CD4-positive, alpha-beta T cell treated with Interleukin-17A for 4 hours (primary cell): ENCODE measurements at regions not wholly inside any gene's neighbourhood (a gene's known extent, or its start where the extent isn't known, plus 50 kb on each side); places are given as distances from the start of the nearest gene placed in this dataset.

Experiments used
- DNase-seq: peaks from one replicate; pipeline ENCODE4 v3.0.0-alpha.2; 2020; ENCODE audit warnings: mixed read lengths

- DNase-seq: no peak
Observed at GRCh38 chr5:129821477-129822131, 73.7 kb downstream of the MINAR2 start.

DNA sequence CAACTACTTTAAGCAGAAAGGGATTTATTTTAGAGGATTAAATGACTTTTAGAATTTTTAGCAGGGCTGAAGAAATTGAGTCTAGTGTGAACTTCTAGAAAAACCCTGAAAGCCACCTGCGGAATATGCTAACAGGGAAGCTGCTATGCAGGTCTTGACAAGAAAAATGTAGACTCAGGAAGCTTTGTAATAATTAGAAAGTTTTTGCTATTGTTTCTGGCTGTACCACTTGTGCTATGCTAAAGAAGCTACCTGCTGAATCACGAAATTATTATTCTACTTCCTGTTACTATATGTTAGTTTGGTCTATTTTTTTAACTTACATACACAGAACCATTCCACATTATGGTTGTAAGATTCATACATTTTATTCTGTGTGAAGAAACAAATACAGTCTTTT lies 74.0 kb upstream of the CHSY3 start:
- DNase-seq: no peak

DNA sequence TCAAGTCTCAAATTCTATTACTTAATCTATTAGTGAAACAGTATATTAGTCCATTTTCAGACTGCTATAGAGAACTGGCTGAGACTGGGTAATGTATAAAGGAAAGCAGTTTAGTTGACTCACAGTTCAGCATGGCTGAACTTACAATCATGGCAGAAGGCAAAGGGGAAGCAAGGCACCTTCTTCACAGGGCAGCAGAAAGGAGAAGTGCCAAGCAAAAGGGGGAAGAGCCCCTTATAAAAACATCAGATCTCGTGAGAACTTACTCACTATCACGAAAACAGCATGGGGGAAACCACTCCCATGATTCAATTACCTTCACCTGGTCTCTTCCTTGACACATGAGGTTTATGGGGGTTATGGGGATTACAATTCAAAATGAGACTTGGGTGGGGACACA lies 67.9 kb upstream of the CHSY3 start:
- no peak for DNase-seq

GRCh38 chr5:129844764-129845163 lies 59.5 kb upstream of the CHSY3 start:
- no peak for DNase-seq

DNA sequence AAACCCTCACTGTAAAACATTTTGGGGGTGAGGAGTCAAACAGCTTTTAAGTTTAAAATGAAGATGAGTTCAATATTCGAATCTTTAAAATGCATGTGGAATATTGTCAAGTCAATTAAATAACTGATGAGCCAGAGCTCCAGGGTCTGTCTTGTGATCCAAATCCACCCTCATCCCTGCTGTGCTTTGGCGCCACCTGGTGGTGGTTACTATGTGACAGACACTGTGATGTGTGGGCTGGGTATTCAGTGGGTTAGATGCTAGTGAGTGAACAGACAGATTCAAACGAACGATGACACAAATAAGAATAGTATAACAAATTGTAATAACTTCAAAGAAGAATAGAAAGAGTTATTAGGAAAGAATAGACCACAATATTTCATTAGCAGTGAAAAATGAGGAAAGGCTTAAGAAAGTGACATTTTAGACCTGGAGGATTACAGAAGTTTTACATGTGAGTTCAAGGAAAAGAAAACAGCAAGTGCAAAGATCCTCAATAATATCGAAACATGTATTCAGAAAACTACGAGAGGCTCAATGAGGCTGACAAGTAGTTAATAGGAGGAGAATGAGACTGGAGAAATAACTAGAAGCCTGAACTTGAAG lies 51.4 kb upstream of the CHSY3 start:
- DNase-seq: peak; percentile 69

DNA sequence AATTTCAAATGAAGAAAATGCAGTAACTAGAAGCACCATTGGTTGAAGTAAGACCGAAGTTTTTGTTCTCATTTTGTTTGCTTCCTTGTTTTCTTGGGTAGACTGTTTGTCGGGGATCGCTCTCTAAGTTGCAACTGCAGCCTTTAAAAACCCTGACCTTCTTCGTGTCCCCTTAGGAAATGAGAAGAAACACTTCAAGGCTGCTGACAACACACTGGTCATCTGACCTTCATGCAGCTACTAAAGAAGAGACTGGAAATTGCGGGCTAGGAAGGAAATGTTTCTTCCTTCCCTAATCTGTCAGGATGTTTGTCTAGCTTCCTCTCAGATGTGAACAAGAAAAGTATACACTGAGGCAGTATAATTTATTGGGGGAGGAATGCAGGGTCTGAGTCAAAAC lies 50.7 kb upstream of the CHSY3 start:
- no peak for DNase-seq
